ENCODE measurements at regions not wholly inside any gene's neighbourhood (a gene's known extent, or its start where the extent isn't known, plus 50 kb on each side); places are given as distances from the start of the nearest gene placed in this dataset.

DNA sequence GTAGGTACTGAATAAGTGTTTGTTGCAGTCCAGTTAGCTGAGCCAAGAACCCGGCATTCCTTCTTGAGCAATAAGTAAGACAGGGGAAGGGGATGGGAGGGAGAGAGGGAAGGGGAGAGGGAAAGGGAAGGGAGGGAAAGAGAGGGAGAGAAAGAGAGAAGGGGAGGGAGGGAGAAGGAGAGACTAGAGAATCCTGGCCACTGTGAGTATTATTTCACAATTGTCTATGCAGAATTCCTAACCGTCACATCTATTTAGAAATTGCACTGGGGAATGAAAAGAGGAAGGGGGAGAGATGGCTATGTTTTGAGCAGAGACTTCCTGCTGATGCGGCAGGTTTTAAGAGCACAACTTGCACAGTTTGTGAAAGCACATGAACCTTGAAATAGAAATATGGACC lies 251.4 kb upstream of the ZMIZ1 start:
- DNase-seq, result no peak

DNA sequence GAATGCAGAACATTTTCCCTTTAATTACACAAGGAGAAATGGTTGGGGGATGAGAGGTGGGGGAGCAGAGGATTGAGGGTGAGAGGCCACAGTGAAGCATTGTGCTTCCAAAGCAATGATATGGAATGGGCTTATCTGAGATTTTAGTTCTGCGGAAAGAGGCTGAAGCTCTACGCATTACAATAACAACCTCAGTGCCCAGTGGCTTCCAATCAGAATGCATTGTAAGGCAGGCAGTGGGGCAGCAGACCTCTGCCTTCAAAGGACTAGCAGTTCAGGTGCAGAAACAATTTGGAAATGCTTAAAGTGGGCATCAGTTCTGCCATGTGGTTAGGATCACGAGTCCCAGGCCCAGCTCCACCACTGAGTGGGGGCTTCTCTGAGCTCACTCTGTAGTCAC lies 251.0 kb upstream of the ZMIZ1 start:
- no peak for DNase-seq

DNA sequence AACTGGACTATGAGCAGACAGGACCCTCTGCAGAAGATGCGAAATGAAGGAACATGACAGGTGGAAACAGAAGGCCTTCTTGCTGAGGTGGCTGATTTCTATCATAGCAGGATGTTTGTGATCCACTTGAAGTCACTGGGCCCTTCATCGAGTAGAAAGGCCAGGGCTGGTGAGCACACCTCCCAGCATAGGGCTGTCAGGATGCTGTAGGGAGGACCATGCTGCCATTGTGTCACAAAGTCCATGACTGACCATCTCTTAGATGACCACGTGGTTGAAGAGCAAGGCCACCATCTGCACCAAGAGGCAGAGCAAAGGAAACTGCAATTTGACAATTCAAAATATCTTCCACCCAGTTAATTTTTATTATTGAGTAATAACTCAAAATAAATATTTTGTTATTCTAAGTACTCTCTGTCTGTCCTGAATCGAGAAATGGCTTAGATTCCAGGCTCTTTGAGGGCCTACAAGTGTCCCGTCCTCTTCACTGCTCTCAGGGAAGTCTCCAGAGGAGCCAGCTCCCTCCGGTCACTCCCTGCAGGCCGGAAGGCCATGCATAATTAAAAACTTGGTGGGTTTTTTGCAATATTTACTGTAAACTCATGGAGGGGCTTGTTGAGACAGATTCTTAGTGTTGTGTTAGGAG lies 249.3 kb upstream of the ZMIZ1 start:
- no peak for DNase-seq

DNA sequence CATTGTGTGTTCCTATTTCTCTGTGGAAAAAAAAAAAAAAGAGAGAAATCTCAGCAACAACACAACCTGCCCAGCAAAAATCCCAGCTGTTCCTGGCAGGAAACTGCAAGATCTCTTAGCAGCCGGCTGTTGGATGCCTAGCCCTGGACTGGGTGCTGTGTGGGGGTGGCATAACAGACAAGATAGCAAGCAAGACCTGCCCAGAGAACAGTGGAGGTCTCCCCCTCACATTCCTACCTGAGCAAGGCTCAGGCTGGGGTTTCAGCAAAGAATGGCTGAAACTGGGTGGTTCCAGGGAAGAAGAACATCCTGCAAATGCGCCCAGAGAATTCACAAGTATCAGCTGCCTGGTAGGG lies 248.8 kb upstream of the ZMIZ1 start:
- no peak for DNase-seq

DNA sequence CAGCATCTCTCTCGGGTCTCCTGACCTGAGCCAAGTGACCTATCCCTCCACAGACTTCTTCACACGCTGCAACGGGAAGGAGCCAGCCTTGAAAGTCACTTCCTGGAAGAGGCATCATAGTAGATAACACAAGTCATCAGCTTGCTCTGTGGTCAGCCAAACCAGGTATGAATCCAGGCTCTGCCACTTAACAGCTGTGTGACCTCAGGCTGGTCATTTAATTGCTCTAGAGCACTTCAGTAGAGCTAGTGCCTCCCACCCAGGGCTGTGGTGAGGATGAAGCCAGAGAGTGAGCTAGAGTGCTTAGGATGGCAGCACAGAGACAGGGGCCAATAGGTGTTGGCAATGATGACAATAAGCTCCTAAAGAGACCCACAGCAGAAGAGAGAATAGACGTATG lies 247.7 kb upstream of the ZMIZ1 start:
- no peak for DNase-seq

DNA sequence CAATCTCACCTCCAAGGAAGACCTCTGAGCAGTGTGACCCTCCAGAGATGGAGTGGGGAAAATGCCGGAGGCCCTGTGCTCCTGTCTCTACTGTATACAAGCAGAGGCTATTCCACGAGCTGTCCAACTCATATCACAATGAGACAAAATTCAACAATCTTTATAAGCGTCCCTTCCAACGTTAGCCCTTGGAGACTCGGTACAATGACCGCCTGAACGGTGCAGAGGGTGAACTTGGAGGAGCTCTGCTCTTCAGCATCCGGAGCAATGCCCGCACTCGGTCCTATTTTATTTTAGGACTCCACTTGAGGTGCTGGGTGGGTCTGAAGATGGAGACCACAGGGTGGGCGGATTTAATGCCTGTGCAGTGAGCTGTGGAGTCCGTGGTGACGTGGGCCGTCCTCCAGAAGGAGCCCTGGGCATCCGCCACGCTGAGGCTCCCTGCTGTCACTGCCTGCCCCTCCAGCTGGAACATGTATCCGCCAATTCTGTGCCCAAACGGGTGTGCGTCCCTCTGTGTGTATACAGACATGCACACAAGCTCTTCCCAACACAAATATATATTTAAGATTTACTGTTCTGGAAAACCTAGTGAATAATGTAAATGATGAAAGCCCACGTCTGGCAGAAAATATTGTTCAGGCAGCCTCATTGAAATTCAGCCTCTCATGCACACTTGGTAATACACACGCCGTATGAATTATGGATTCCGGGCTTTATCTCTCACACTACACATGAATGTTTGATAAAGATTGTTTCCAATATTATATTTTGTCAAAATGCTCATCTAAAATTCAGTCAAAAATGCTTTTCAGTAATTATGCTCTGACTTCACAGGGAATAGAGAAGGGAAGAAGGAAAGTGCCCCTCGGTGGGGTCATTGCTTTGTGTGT lies 239.9 kb upstream of the ZMIZ1 start:
- DNase-seq, result no peak

DNA sequence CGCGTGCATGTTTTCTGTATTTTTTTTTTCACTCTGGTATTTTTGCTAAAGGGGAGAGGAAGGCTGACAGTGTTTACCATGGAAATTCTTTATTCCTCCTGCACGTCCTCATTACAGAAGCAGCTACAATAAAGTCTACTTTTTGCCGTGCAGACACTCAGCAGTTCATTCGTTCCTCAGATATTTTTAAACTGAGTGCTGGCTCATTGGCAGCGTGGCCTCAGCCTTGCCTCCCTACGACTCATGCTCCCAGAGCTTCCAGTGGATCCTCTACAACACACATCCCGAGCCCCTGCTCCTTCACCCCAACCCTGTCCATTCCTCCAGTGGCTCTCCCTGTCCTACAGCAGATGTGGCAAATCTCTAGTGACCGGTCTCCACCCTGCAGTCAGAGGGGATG lies 239.2 kb upstream of the ZMIZ1 start:
- DNase-seq, result no peak

DNA sequence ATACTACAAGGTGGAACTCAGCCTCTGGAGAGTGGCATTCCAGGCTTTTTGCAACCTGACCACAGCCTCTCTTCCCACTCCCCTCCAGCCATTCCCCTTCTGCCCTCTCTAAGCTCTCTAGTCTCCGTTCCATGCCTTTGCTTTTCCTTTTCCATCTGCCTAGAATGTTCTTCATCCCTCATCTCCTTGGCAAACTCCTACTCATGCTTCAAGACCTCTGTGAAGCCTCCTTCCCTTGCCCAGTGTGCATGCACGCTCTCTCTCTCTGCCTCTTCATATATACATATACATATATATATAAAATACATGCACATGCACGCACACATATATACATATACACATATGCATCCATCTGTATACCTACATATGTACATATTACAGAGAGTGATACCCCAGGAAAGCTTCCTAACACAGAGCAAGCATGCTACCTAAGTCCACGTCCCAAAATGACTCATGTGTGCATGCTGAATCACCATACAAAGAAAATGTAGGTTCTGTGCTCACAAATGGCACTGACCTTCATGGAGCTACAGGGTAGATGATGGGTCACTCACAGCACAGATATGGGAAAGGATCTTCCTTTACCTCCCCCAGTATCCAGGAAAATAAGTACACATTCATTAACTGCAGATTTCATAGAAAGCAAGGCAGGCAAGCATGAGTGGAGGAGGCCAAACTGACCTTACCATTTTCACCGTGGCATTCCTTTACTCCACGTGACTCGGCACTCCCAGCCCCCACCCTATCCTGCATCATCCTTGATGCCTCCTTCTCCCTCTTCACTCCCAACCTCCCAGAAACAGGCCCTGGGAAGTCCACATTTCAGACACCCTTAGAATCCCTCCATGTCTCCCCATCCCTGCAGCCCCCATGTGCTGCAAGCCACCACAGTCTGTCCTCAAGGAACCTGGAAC lies 238.4 kb upstream of the ZMIZ1 start:
- no peak for DNase-seq

DNA sequence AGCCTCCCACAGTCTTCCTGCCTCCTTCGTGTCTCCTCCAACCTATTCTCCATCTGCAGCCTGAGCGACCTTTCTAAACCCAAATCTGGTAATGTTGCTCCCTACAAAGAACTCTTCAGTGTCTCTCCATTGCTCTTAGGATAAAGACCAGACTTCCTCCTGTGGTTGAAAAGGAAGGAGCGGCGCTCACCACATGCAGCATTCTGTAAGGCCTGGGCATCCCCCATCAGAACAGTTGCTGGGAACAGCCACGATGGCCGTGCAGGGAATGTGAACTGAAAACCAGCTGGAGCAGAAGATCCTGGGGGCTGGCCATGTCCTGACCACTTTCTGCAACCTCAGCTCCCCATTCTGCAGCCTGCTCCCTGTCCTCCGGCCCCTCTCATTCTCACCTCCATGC lies 237.8 kb upstream of the ZMIZ1 start:
- DNase-seq, result no peak

DNA sequence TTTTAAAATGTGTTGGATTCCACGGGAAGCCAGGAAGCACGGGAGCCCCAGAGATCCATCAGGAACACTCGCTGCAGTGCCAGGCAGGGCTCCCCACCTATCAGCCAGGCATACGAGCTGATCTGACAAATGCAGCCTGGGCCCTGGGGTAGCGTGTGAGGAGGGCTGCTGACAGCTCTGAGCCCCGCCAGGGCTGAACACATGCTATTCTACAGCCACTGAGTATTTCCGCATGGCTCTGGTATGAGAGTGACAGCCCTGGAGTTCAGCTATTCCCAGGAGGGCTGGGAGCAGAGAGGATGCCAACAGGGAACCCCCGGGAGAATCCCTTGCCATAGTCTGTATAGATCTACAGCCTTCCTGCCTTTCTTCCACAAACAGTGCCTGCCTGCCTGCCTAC lies 237.3 kb upstream of the ZMIZ1 start:
- DNase-seq, result no peak

DNA sequence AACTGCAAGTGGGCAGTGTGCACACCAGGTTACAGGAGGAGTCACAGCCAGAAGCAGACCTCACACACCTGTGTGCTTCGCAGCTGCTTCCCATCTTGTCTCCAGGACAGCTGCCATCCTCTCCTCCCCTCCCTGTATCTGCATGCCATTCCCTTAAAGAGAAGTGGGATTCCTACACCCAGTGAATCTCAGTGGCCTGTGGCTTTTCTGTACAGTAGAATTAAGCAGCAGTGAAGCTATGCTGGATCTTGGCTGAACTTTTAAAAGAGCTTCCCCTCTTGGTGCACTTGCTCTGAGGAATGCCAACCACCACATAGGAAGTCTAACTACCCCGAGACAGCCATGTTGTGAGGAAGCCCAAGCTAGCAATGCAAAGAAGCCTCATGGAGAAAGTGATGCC lies 236.5 kb upstream of the ZMIZ1 start:
- no peak for DNase-seq

DNA sequence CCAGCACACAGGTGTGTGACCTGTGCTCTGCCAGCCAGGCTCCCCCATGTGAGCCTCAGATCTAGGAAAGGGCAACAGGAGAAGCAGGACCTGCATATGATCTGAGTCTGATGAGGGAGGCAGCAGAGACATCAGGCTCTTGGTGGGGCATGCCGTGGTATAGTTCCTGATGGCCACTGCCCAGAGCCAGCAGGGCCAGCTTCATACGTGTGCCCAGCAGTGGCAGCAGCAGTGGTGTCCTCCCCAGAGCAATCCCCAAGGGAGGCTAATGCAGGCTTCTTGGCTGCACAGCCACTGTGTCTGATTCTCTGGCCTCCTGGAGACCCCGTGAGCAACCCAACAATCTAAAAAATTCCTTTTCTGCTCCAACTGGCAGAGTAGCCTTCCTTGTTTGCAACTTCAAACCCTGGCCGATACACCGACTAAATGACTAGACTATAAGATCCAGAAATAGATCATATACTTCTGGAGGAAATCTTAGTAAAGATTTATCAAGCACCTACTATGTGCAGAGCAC lies 230.6 kb upstream of the ZMIZ1 start:
- no peak for DNase-seq

DNA sequence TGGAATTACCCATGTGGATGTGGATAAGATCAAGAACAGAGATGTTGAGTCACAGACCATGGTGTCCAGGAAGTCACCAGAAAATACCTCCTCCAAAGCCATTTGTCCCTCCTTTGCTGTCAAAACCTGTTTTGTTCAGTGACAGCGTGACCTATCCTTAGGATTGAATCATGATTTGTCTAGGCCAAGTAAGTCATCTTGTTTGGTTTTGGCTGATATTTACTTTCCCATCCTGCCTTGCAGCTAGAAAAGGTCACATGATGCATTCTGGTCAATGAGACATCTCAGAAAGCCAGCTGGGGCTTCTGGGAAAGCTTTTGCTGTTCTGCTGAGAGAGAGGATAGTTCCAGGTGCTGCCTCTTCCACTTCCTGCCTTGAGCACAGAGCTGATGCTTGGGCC lies 225.3 kb upstream of the ZMIZ1 start:
- no peak for DNase-seq

DNA sequence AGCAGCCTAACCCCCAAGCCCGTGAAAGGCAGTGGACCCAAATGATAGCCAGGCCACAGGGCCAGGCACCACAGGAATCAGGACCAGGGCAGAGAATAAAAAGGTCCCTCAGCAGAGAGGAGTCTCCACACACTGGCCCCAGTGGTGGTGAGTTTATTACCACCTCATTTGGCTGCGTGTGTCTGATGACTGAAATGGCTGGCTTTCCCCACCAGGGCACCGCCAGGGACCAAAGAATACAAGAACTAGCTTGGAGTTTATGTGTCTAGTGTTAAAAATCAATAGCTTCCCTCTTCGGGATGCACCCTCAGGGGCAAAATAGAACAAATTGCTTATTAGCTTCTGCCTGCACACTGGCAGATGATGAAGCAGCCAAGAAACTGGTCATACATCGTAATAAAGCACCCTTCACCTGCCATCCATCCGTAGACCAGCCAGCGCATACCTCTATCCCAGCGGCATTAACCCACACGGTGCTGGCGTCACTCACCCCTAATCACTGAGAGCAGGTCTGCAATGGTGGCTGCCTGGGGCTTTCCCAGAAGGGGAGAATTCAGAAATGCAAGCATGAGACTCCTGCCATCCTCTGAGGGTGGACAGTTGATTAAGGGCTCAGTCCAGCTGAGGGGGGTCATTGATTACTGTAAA lies 223.7 kb upstream of the ZMIZ1 start:
- DNase-seq, result no peak

DNA sequence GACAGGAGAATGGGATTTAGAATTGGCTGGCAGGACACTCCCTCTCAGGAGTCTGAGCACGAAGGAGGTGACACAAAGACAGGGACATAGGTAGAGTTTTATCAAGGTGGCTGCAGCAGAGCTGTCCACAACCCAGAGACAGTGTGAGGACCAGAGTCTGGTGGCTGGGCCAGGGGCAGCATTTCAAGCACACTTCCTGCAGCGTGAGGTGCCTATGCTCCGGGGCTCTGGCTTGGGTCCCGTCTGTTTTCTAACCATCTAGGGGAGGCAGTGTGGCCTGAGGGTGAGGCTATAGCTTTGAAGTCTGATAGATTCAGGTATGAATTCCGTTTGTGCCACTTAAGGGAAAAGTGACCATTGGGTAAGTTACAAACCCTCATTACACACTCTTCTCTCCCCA lies 222.7 kb upstream of the ZMIZ1 start:
- DNase-seq, result no peak

DNA sequence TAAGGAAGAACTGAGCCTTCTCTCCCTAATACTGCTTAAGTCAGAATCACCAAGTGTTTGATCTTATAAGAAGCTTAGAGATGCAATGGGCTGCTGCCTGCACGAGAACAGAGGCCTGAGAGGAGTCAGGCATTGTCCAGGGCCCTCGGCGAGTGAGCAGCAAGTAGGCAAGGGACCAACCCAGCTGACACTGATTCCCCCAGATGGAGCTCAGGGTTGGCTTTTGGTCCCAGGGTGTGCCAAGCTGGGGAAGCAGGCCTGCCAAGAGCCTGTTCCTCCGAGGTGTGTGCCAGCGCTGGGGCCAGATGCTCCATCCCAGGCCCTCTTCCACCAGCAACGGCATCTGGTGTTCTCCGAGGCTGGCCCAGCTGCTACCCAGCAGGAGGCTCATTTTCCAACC lies 222.0 kb upstream of the ZMIZ1 start:
- no peak for DNase-seq

DNA sequence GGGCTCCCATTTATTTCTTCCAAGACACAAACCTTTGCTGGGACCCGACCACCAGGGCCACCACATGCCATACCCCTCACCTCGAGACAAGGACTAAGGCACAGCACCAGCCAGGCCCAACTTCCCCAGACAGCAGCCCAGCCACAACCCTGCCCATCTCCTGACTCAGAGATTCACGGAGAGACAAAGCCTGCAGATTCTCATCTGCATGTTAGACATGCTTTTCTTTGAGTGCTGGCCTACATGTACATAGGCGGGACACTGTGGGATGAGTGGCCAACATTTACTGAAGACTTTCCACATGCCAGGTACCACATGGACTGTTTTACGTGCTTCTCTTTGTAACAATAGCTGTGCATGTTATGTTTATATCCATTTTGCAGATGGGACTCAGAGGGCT lies 221.3 kb upstream of the ZMIZ1 start:
- DNase-seq, result no peak

DNA sequence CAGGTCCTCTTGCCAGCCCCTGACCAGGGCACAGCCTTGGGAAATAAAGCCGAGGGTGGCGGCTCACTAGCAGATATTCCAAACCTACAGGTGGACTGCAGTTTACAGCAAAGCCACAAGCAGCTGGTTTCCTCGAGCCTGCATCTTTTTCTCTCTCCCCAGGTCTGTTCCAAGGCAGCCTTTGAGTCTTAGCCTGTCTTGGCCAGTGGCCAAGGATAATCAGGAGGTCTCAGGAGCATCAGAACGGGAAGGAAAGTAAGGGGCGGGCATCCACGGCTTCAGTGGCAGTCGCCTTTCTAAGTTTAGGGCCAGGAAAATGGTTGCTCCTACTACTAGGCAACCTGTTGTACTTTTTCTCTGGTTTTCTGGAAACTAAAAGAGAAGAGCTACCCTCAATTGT lies 219.7 kb upstream of the ZMIZ1 start:
- DNase-seq, result no peak

DNA sequence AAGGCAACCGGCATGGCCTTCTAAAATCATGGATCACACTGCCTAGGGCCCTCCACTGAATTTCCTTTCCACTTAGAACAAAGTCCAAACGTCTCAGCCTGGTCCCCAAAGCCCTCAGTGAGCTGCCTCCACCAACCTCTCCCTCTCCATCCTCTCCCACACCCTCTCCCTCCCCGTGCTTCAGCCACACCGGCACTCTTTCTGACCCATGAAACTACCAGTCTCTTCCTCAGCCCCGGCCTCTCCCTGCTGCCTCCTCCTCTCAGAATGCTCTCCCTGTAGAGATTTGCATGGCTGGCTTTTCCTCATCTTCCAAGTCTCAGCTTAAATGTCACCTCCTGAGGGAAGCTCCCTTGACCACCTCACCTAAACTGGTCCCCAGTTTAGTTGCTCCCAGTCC lies 219.0 kb upstream of the ZMIZ1 start:
- no peak for DNase-seq

DNA sequence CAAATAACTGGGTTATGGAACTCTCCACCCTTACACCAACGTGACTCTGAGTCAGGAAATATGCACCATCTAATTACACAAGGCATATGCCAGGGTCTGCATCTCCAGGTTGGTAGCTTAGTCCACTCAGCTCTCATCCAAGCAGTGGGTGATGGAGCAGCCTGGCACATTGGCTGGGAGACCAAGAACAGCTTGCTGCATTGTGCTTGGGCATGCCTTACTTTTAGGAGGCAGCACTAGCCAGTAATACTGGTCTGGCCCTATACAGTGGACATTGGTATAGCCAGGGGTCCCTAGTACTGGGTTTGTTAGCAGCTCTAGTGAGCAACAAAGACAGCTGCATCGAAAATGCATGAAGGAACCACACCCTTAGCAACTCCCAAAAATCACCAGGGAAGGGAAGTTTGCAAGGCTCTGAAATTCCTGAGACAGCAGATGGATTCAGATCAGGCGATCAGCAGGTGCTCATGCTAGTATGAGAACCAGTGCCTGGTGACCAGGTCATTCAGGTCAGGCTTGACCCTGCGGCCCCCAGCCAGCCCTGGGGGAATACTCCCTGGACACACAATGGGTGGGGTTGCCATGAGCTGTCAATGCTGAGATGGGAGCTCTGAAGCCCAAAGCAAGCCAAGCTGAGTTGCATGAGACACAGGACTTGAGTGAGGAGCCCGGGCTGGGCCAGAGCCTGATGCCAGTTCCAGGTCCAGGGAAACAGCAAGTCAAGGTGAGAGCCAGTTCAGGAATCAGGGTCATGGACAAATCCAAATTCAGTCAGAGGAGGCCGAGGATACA lies 217.9 kb upstream of the ZMIZ1 start:
- no peak for DNase-seq

DNA sequence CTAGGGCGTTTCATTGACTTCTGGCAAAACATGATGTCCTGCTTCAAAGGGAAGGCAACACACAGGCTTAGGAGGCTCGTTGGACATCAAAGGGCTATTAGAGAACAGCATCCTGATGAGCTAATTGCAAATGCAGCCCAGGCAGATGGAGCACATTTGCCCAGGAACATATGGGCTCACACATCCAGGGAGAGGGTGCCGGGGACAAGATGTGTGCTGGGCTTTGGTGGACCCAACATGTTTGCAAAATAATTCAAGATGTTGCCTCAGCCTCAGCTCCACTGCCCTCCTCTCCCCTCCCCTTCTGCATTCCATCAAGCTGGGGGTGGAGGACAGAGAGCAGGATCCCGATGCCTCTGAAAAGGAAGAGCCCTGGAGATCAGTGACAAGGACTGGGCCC lies 217.1 kb upstream of the ZMIZ1 start:
- no peak for DNase-seq

Measured in effector CD4-positive, alpha-beta T cell (primary cell).